Progenitor cell of endocrine pancreas (in vitro differentiated cells): ENCODE measurements at regions not wholly inside any gene's neighbourhood (a gene's known extent, or its start where the extent isn't known, plus 50 kb on each side); places are given as distances from the start of the nearest gene placed in this dataset.

Experiments
- DNase-seq: peaks from one replicate; pipeline ENCODE4 v3.0.0; 2021; ENCODE audit warnings: low spot score; ENCODE audit not compliant: unreplicated experiment
- H3K27ac Mint-ChIP-seq: 2 replicates; pipeline ENCODE4 v1.8.0; 2021; ENCODE audit warnings: mild to moderate bottlenecking, moderate library complexity, mixed read lengths
- H3K27me3 Mint-ChIP-seq: 2 replicates; pipeline ENCODE4 v1.8.0; 2021; ENCODE audit warnings: mixed read lengths
- H3K36me3 Mint-ChIP-seq: 2 replicates; pipeline ENCODE4 v1.8.0; 2022; ENCODE audit warnings: mixed read lengths; ENCODE audit not compliant: insufficient read depth
- H3K4me1 Mint-ChIP-seq: 2 replicates; pipeline ENCODE4 v1.8.0; 2021; ENCODE audit warnings: low read depth, mixed read lengths
- H3K4me3 Mint-ChIP-seq: 2 replicates; pipeline ENCODE4 v1.8.0; 2021; ENCODE audit warnings: low read depth, mild to moderate bottlenecking, moderate library complexity, mixed read lengths
- H3K9me3 Mint-ChIP-seq: 2 replicates; pipeline ENCODE4 v1.8.0; 2021; ENCODE audit warnings: low read depth, mixed read lengths
- TF ChIP-seq, protein P1 (sequence below): fragments of 200-600 bp; sonication (generic); IDR thresholded peaks from one replicate; pipeline ENCODE4 v1.5.0; 2021; ENCODE audit warnings: antibody characterized with exemption, mild to moderate bottlenecking; ENCODE audit not compliant: unreplicated experiment

GRCh38 chr20:22232923-22233322 lies 351.4 kb downstream of the FOXA2 start:
- TF ChIP-seq, protein P1, sequence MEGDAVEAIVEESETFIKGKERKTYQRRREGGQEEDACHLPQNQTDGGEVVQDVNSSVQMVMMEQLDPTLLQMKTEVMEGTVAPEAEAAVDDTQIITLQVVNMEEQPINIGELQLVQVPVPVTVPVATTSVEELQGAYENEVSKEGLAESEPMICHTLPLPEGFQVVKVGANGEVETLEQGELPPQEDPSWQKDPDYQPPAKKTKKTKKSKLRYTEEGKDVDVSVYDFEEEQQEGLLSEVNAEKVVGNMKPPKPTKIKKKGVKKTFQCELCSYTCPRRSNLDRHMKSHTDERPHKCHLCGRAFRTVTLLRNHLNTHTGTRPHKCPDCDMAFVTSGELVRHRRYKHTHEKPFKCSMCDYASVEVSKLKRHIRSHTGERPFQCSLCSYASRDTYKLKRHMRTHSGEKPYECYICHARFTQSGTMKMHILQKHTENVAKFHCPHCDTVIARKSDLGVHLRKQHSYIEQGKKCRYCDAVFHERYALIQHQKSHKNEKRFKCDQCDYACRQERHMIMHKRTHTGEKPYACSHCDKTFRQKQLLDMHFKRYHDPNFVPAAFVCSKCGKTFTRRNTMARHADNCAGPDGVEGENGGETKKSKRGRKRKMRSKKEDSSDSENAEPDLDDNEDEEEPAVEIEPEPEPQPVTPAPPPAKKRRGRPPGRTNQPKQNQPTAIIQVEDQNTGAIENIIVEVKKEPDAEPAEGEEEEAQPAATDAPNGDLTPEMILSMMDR: no peak
- Mint-ChIP-seq H3K4me1 (no peaks in the 10 kb centered on the region), H3K36me3 (no peaks in the 10 kb centered on the region), H3K4me3 (no peak overlapping the region), H3K27me3 (peaks cover 28% of the 10 kb centered on the region), H3K27ac (no peak overlapping the region), H3K9me3 (no peaks in the 10 kb centered on the region)
- DNase-seq: no peak

- Mint-ChIP-seq H3K4me1 (no peaks in the 10 kb centered on the region), H3K36me3 (no peaks in the 10 kb centered on the region), H3K9me3 (no peaks in the 10 kb centered on the region), H3K27me3 (peaks cover 29% of the 10 kb centered on the region), H3K4me3 (no peak overlapping the region), H3K27ac (no peak overlapping the region)
- DNase-seq: no peak
- TF ChIP-seq, protein P1: no peak
Observed at GRCh38 chr20:22232473-22232872, 351.9 kb downstream of the FOXA2 start.

DNA sequence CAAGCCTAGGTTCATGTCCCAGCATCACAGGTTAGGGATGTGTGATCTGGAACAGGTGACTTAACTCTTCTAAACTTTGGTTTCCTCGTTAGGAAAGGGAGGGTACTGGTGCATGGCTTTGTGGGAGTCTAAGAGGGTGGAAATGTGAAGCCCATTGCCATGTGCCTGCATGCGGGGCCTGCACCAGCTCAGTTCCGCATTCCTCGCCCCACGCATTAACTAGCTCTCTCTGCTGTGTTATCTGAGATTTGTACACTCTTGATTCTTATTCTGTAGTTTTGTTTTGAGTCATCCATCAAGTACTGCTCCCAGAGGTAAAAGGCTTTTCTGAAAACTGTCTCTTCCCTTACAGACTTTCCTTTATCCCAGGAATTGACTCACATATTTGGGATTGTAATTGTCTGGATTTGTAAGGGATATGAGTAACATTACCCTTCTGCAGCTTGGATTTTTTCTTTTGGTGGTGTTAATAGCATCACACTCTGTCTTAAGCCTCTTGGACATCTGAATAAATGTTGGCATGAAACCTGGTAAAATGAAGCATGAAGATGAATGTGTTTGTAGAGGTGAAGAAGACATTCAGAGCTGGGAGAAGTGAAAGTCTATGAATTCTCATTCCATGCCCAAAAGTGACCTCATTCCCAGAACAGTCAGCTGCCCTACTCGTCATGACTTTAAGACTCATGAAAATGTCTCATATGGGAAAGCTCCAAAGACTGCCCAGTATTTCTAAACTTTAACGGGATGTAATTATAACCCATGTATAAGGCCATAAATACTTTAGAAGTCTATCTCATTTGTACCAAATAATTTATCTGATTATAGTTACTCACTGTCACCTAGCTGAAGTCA lies 357.3 kb downstream of the FOXA2 start:
- Mint-ChIP-seq H3K27me3 (peaks cover 17% of the 10 kb centered on the region), H3K36me3 (no peaks in the 10 kb centered on the region), H3K4me3 (no peak overlapping the region), H3K27ac (no peak overlapping the region), H3K9me3 (no peaks in the 10 kb centered on the region), H3K4me1 (no peaks in the 10 kb centered on the region)
- TF ChIP-seq, protein P1: no peak
- no peak for DNase-seq

DNA sequence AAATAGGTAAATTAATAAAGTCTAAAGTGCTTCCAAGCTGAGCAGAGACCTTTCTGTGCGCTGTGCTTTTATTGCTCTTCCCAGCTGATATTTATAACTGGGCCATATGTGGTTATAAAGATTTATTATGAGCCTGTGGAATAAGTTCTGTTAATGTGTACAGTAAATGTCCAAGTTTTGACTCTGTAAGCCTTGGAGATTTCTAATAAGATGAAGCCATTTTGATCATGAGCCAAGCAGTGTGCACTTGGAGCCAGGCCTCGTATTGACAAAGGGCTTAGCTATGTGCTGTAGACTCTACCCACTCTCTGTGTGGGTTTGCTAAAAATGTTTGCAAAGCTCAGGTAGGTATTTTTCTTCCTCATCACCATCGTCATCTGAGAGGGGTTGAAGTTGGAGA lies 361.1 kb downstream of the FOXA2 start:
- Mint-ChIP-seq H3K4me3 (no peak overlapping the region), H3K4me1 (no peaks in the 10 kb centered on the region), H3K36me3 (no peaks in the 10 kb centered on the region), H3K27ac (no peak overlapping the region), H3K9me3 (no peaks in the 10 kb centered on the region), H3K27me3 (peaks cover 19% of the 10 kb centered on the region)
- DNase-seq: no peak
- TF ChIP-seq, protein P1: no peak

DNA sequence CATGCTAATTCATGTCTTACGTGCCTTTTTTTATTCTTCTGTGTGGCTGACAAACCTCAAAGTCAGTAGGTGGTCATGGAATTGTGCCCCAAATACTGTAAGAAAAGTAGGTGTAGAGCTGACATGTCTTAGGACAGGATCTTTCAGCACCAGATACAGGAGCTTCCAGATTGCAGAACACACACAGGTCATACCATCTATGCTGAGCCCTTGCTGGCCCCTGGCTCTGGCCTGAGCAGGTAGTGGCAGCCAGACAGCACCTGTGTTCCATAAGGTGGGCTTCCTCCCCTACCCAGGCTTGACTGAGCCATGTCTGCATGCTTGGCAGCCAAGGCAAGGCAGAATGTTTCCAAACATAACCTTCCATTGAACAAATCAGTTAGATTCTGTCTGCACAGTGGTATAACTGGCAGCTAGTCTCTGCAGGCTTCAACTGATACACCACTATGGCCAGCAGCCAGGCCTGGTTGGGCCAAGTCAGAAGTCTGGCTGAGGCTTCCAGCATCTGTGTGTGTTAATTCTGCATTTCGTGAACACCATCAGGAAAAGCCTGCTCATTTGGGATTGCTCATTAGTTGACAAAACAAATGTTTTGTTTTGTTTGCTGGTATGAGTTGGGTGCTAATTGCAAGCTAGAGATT lies 366.5 kb downstream of the FOXA2 start:
- TF ChIP-seq, protein P1: no peak
- Mint-ChIP-seq H3K27me3 (peaks cover 20% of the 10 kb centered on the region), H3K4me3 (no peak overlapping the region), H3K4me1 (no peaks in the 10 kb centered on the region), H3K36me3 (no peaks in the 10 kb centered on the region), H3K9me3 (no peaks in the 10 kb centered on the region), H3K27ac (no peak overlapping the region)
- no peak for DNase-seq
